ENCODE measurements at regions not wholly inside any gene's neighbourhood (a gene's known extent, or its start where the extent isn't known, plus 50 kb on each side); places are given as distances from the start of the nearest gene placed in this dataset.

- Histone ChIP-seq H4K20me1 (replicated peaks in 1 of 2; ENCODE audit: control insufficient read depth in 1 of 2, insufficient read depth in 2 of 2, low read length in 2 of 2) (no peaks in the 10 kb centered on the region), H3K79me1 (ENCODE audit: low read depth, low read length) (no peaks in the 10 kb centered on the region), H3K4me2 (ENCODE audit: insufficient read depth in 1 of 2, low read depth in 2 of 2, low read length in 2 of 2) (no peak overlapping the region), H3K23ac (ENCODE audit: insufficient read length) (no peak overlapping the region), H3K56ac (replicated peaks; ENCODE audit: insufficient read length, low read depth, low read length) (no peak overlapping the region), H2BK12ac (ENCODE audit: low read depth, low read length) (no peak overlapping the region), H4K91ac (replicated peaks; ENCODE audit: insufficient read length, low read length) (no peak overlapping the region), H2BK20ac (ENCODE audit: low read length) (no peak overlapping the region), H3K36me3 (ENCODE audit: control insufficient read depth in 2 of 4, insufficient read depth in 4 of 4, low read length in 3 of 4) (no peaks in the 10 kb centered on the region), H2AFZ (ENCODE audit: low read length) (no peak overlapping the region), H3K9me3 (ENCODE audit: insufficient read depth in 2 of 2, low read depth in 1 of 2, low read length in 1 of 2) (no peaks in the 10 kb centered on the region), H2BK15ac (ENCODE audit: low read length) (no peak overlapping the region), H3K4me3 (ENCODE audit: extremely low read depth in 1 of 4, insufficient read depth in 2 of 4, low read depth in 3 of 4, low read length in 4 of 4) (no peak overlapping the region), H3K4me1 (replicated peaks in 1 of 4; ENCODE audit: control insufficient read depth in 3 of 4, insufficient read depth in 4 of 4, low read length in 3 of 4) (no peaks in the 10 kb centered on the region), H3K27me3 (replicated peaks in 1 of 4; ENCODE audit: control insufficient read depth in 3 of 4, extremely low read depth in 1 of 4, insufficient read depth in 3 of 4, low read length in 3 of 4) (no peaks in the 10 kb centered on the region), H3K9ac (replicated peaks in 1 of 4; ENCODE audit: extremely low read depth in 1 of 4, low read depth in 3 of 4, low read length in 3 of 4) (no peak overlapping the region), H3K4ac (replicated peaks; ENCODE audit: insufficient read length, low read depth, low read length) (no peak overlapping the region), H3K79me2 (ENCODE audit: control insufficient read depth in 1 of 2, insufficient read depth in 2 of 2, low read length in 2 of 2) (no peaks in the 10 kb centered on the region), H2BK120ac (replicated peaks; ENCODE audit: low read depth, low read length) (no peak overlapping the region), H2AK5ac (ENCODE audit: low read depth, low read length) (no peak overlapping the region), H3K14ac (ENCODE audit: insufficient read length) (no peak overlapping the region), H3K23me2 (ENCODE audit: low read depth, low read length) (no peaks in the 10 kb centered on the region), H4K5ac (ENCODE audit: insufficient read length, low read depth, low read length) (no peak overlapping the region), H3K18ac (ENCODE audit: extremely low read depth, low read length) (no peak overlapping the region), H4K8ac (ENCODE audit: extremely low read depth, insufficient read depth, low read length) (no peak overlapping the region), H2BK5ac (ENCODE audit: low read depth, low read length) (no peak overlapping the region), H3K27ac (ENCODE audit: low read depth, low read length) (no peak overlapping the region)
- FAIRE-seq (no peak), DNase-seq (ENCODE audit: low read depth in 1 of 2, low spot score in 2 of 2) (no peak)
- CTCF ChIA-PET (ENCODE audit: partially characterized antibody) = no interaction called here
- no peak for TF ChIP-seq CTCF (IDR thresholded peaks at IDR 0.05; ENCODE audit: control extremely low read depth in 1 of 3, insufficient read depth in 1 of 3, low read depth in 1 of 3, low read length in 3 of 3)
- no peak for TF ChIP-seq SP2 (IDR thresholded peaks at IDR 0.05; ENCODE audit: low read length)
- no peak for TF ChIP-seq CHD2 (IDR thresholded peaks at IDR 0.05; ENCODE audit: low read length)
- no peak for TF ChIP-seq SIX5 (IDR thresholded peaks at IDR 0.05; ENCODE audit: low read depth, low read length)
- TF ChIP-seq SAP30 (IDR thresholded peaks at IDR 0.05; ENCODE audit: insufficient read depth, insufficient replicate concordance, low read length) = no peak
- no peak for TF ChIP-seq ATF3 (IDR thresholded peaks at IDR 0.05; ENCODE audit: insufficient read depth, low read depth, low read length)
- POLR2A ChIA-PET (ENCODE audit: partially characterized antibody) = no interaction called here
- WGBS, 2 experiments (ENCODE audit: extremely low coverage in 1 of 2, insufficient coverage in 1 of 2, insufficient read length in 1 of 2, insufficient replicate concordance in 2 of 2, low coverage in 1 of 2, low lambda C conversion rate in 2 of 2, missing lambda C conversion rate in 1 of 2) = 48% methylated on average over 2 of the region's 2 CpGs; no CpG with 5 or more reads in 1 of the 2 experiments
Observed at GRCh38 chr15:87496795-87497194, 759.7 kb downstream of the NTRK3 start.
